Stimulated activated memory B cell treated with anti-CD40 and anti-IgM and Interleukin-4, amounts not matched to agents 10 μg/mL and 1 μg/mL and 100 μg/mL, for 72 hours (primary cell): ENCODE measurements at regions not wholly inside any gene's neighbourhood (a gene's known extent, or its start where the extent isn't known, plus 50 kb on each side); places are given as distances from the start of the nearest gene placed in this dataset.

Experiments
- ATAC-seq: fragments of 150-1000 bp; cut with Tn5 transposase; 2 replicates; pipeline ENCODE4 v1.10.0; 2021
- H3K27ac Mint-ChIP-seq: one replicate; pipeline ENCODE4 v1.8.0; 2022; ENCODE audit warnings: mild to moderate bottlenecking, mixed read lengths
- H3K27me3 Mint-ChIP-seq: one replicate; pipeline ENCODE4 v1.8.0; 2022; ENCODE audit warnings: mixed read lengths
- H3K36me3 Mint-ChIP-seq: one replicate; pipeline ENCODE4 v1.8.0; 2022; ENCODE audit warnings: mixed read lengths
- H3K4me1 Mint-ChIP-seq: one replicate; pipeline ENCODE4 v1.8.0; 2022; ENCODE audit warnings: mixed read lengths
- H3K4me3 Mint-ChIP-seq: one replicate; pipeline ENCODE4 v1.8.0; 2022; ENCODE audit warnings: mild to moderate bottlenecking, moderate library complexity, mixed read lengths
- H3K9me3 Mint-ChIP-seq: one replicate; pipeline ENCODE4 v1.8.0; 2022; ENCODE audit warnings: mixed read lengths

GRCh38 chr10:78252286-78252685, 218.6 kb downstream of the RPS24 start:
- Mint-ChIP-seq H3K27me3 (peaks cover 40% of the 10 kb centered on the region), H3K4me3 (no peak overlapping the region), H3K27ac (no peak overlapping the region)

GRCh38 chr10:78253063-78253853, 219.6 kb downstream of the RPS24 start:
- H3K27ac Mint-ChIP-seq, result no peak overlapping the region
- H3K27me3 Mint-ChIP-seq, result peaks cover 31% of the 10 kb centered on the region
- no peaks in the 10 kb centered on the region for H3K9me3 Mint-ChIP-seq
- ATAC-seq, result no peak
- H3K4me3 Mint-ChIP-seq, result no peak overlapping the region
- no peaks in the 10 kb centered on the region for H3K36me3 Mint-ChIP-seq
- H3K4me1 Mint-ChIP-seq, result peaks cover 24% of the 10 kb centered on the region

More at GRCh38 chr10:78252286-78252685, 218.6 kb downstream of the RPS24 start:
- Mint-ChIP-seq H3K9me3 (no peaks in the 10 kb centered on the region), H3K36me3 (no peaks in the 10 kb centered on the region), H3K4me1 (peaks cover 24% of the 10 kb centered on the region)
- no peak for ATAC-seq

GRCh38 chr10:78254013-78254412, 220.3 kb downstream of the RPS24 start:
- peaks cover 21% of the 10 kb centered on the region for H3K4me1 Mint-ChIP-seq
- peaks cover 25% of the 10 kb centered on the region for H3K27me3 Mint-ChIP-seq
- no peak overlapping the region for H3K27ac Mint-ChIP-seq
- ATAC-seq, result no peak
- H3K36me3 Mint-ChIP-seq, result no peaks in the 10 kb centered on the region
- no peaks in the 10 kb centered on the region for H3K9me3 Mint-ChIP-seq
- no peak overlapping the region for H3K4me3 Mint-ChIP-seq

GRCh38 chr10:78255214-78255613, 221.6 kb downstream of the RPS24 start:
- H3K4me1 Mint-ChIP-seq, result peaks cover 9% of the 10 kb centered on the region
- no peaks in the 10 kb centered on the region for H3K36me3 Mint-ChIP-seq
- no peaks in the 10 kb centered on the region for H3K9me3 Mint-ChIP-seq
- H3K27ac Mint-ChIP-seq, result no peak overlapping the region
- no peak overlapping the region for H3K4me3 Mint-ChIP-seq
- peaks cover 15% of the 10 kb centered on the region for H3K27me3 Mint-ChIP-seq
- no peak for ATAC-seq

GRCh38 chr10:78255796-78256638, 222.4 kb downstream of the RPS24 start:
- Mint-ChIP-seq H3K27me3 (peaks cover 15% of the 10 kb centered on the region), H3K9me3 (no peaks in the 10 kb centered on the region), H3K4me3 (no peak overlapping the region), H3K36me3 (no peaks in the 10 kb centered on the region), H3K4me1 (peaks cover under 1% of the 10 kb centered on the region), H3K27ac (no peak overlapping the region)
- no peak for ATAC-seq

GRCh38 chr10:78258323-78259030, 224.8 kb downstream of the RPS24 start:
- no peak overlapping the region for H3K27ac Mint-ChIP-seq
- no peak for ATAC-seq
- no peaks in the 10 kb centered on the region for H3K4me1 Mint-ChIP-seq
- no peaks in the 10 kb centered on the region for H3K36me3 Mint-ChIP-seq
- H3K9me3 Mint-ChIP-seq, result no peaks in the 10 kb centered on the region
- H3K27me3 Mint-ChIP-seq, result peaks cover 15% of the 10 kb centered on the region
- H3K4me3 Mint-ChIP-seq, result no peak overlapping the region

- Mint-ChIP-seq H3K27ac (no peak overlapping the region), H3K9me3 (no peaks in the 10 kb centered on the region), H3K36me3 (no peaks in the 10 kb centered on the region), H3K4me1 (no peaks in the 10 kb centered on the region), H3K27me3 (peaks cover 9% of the 10 kb centered on the region), H3K4me3 (no peak overlapping the region)
- ATAC-seq, result no peak
Measured at GRCh38 chr10:78259391-78259790, 225.7 kb downstream of the RPS24 start.

- H3K27ac Mint-ChIP-seq, result no peak overlapping the region
- no peak for ATAC-seq
- H3K4me1 Mint-ChIP-seq, result no peaks in the 10 kb centered on the region
- no peaks in the 10 kb centered on the region for H3K36me3 Mint-ChIP-seq
- H3K4me3 Mint-ChIP-seq, result no peak overlapping the region
- no peaks in the 10 kb centered on the region for H3K9me3 Mint-ChIP-seq
- peaks cover 1% of the 10 kb centered on the region for H3K27me3 Mint-ChIP-seq
Measured at GRCh38 chr10:78260141-78260540, 226.5 kb downstream of the RPS24 start.

GRCh38 chr10:78260680-78261079, 227.0 kb downstream of the RPS24 start:
- H3K36me3 Mint-ChIP-seq, result no peaks in the 10 kb centered on the region
- H3K27me3 Mint-ChIP-seq, result no peaks in the 10 kb centered on the region
- H3K27ac Mint-ChIP-seq, result no peak overlapping the region
- H3K4me3 Mint-ChIP-seq, result no peak overlapping the region
- no peaks in the 10 kb centered on the region for H3K4me1 Mint-ChIP-seq
- no peaks in the 10 kb centered on the region for H3K9me3 Mint-ChIP-seq
- ATAC-seq, result no peak

GRCh38 chr10:78261291-78261690, 227.6 kb downstream of the RPS24 start:
- Mint-ChIP-seq H3K27me3 (no peaks in the 10 kb centered on the region), H3K4me1 (no peaks in the 10 kb centered on the region), H3K4me3 (no peak overlapping the region), H3K27ac (no peak overlapping the region), H3K36me3 (no peaks in the 10 kb centered on the region), H3K9me3 (no peaks in the 10 kb centered on the region)
- ATAC-seq, result no peak

- Mint-ChIP-seq H3K36me3 (no peaks in the 10 kb centered on the region), H3K27ac (no peak overlapping the region), H3K4me3 (no peak overlapping the region), H3K27me3 (no peaks in the 10 kb centered on the region), H3K4me1 (no peaks in the 10 kb centered on the region), H3K9me3 (no peaks in the 10 kb centered on the region)
- ATAC-seq, result no peak
Measured at GRCh38 chr10:78262860-78263259, 229.2 kb downstream of the RPS24 start.

GRCh38 chr10:78263521-78263988, 229.9 kb downstream of the RPS24 start:
- Mint-ChIP-seq H3K9me3 (no peaks in the 10 kb centered on the region), H3K4me3 (no peak overlapping the region), H3K27ac (no peak overlapping the region), H3K36me3 (no peaks in the 10 kb centered on the region), H3K27me3 (no peaks in the 10 kb centered on the region), H3K4me1 (no peaks in the 10 kb centered on the region)
- ATAC-seq, result no peak

GRCh38 chr10:78264361-78264760, 230.7 kb downstream of the RPS24 start:
- ATAC-seq, result no peak
- Mint-ChIP-seq H3K9me3 (no peaks in the 10 kb centered on the region), H3K4me1 (no peaks in the 10 kb centered on the region), H3K36me3 (no peaks in the 10 kb centered on the region), H3K27me3 (no peaks in the 10 kb centered on the region), H3K27ac (no peak overlapping the region), H3K4me3 (no peak overlapping the region)

GRCh38 chr10:78266741-78267469, 233.2 kb downstream of the RPS24 start:
- no peak overlapping the region for H3K27ac Mint-ChIP-seq
- H3K36me3 Mint-ChIP-seq, result no peaks in the 10 kb centered on the region
- ATAC-seq, result no peak

GRCh38 chr10:78267598-78267997, 233.9 kb downstream of the RPS24 start:
- H3K9me3 Mint-ChIP-seq, result no peaks in the 10 kb centered on the region
- no peak for ATAC-seq
- H3K4me1 Mint-ChIP-seq, result no peaks in the 10 kb centered on the region
- H3K36me3 Mint-ChIP-seq, result no peaks in the 10 kb centered on the region
- no peak overlapping the region for H3K27ac Mint-ChIP-seq
- no peak overlapping the region for H3K4me3 Mint-ChIP-seq
- H3K27me3 Mint-ChIP-seq, result peaks cover 7% of the 10 kb centered on the region

More at GRCh38 chr10:78266741-78267469, 233.2 kb downstream of the RPS24 start:
- Mint-ChIP-seq H3K27me3 (peaks cover 7% of the 10 kb centered on the region), H3K4me3 (no peak overlapping the region), H3K4me1 (no peaks in the 10 kb centered on the region), H3K9me3 (no peaks in the 10 kb centered on the region)
